Peyer's patch (tissue), 4 donors: ENCODE measurements at regions not wholly inside any gene's neighbourhood (a gene's known extent, or its start where the extent isn't known, plus 50 kb on each side); places are given as distances from the start of the nearest gene placed in this dataset.

ENCODE experiments used
- POLR2A ChIP-seq, 2 donors: fragments of 450-650 bp; IDR thresholded peaks; one replicate each; pipeline ENCODE4 v1.5.1; 2017; ENCODE audit warnings: antibody characterized with exemption in 2 of 2, mild to moderate bottlenecking in 2 of 2, moderate library complexity in 2 of 2
- TF ChIP-seq, protein P1 (sequence below), 6 experiments: fragments of 450-650 bp in 4 of 6; fragments of 200-600 bp in 2 of 6; sonication (generic) in 1 of 6; IDR thresholded peaks; one replicate each; pipeline ENCODE4 v1.5.1; 2017 to 2019; ENCODE audit warnings: antibody characterized with exemption in 6 of 6, mild to moderate bottlenecking in 3 of 6, moderate library complexity in 1 of 6

DNA sequence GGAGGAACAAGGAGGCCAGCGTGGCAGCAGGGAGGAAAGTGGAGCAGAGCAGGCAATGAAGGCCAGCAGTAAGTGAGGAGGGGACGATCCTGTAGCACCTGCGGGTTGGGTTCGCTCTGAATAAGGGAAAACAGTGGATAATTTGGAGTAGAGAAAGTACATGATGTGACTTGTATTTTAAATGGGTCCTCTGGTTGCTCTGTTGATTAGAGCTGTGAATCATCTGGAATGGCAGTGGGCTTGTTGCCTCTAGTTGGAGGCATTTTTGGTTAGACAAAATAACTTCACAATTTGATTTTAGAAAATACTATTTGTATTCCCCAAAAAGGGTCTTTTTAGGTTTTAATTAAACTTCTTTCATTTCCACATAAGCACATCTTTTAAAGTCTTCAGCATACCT lies 277.4 kb downstream of the ARL4A start:
- TF ChIP-seq, protein P1, sequence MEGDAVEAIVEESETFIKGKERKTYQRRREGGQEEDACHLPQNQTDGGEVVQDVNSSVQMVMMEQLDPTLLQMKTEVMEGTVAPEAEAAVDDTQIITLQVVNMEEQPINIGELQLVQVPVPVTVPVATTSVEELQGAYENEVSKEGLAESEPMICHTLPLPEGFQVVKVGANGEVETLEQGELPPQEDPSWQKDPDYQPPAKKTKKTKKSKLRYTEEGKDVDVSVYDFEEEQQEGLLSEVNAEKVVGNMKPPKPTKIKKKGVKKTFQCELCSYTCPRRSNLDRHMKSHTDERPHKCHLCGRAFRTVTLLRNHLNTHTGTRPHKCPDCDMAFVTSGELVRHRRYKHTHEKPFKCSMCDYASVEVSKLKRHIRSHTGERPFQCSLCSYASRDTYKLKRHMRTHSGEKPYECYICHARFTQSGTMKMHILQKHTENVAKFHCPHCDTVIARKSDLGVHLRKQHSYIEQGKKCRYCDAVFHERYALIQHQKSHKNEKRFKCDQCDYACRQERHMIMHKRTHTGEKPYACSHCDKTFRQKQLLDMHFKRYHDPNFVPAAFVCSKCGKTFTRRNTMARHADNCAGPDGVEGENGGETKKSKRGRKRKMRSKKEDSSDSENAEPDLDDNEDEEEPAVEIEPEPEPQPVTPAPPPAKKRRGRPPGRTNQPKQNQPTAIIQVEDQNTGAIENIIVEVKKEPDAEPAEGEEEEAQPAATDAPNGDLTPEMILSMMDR (IDR thresholded peaks at IDR 0.05), result no peak
- no peak for TF ChIP-seq POLR2A (IDR thresholded peaks at IDR 0.05)
